H1 (cell line): ENCODE measurements at regions not wholly inside any gene's neighbourhood (a gene's known extent, or its start where the extent isn't known, plus 50 kb on each side); places are given as distances from the start of the nearest gene placed in this dataset.

Experiments
- CTCF ChIA-PET: fragments of 300-600 bp; sonication (Branson Sonifier 250); formaldehyde crosslinking; loops from one replicate; lab custom pipeline; 2021; ENCODE audit not compliant: partially characterized antibody; lab: Charles Lee
- POLR2A ChIA-PET: fragments of 300-600 bp; sonication (Branson Sonifier 250); formaldehyde crosslinking; loops from one replicate; lab custom pipeline; 2021; ENCODE audit warnings: inconsistent platforms; ENCODE audit not compliant: partially characterized antibody; lab: Charles Lee
- DNase-seq, 2 experiments: peaks; one replicate each; pipeline versions ENCODE4 v3.0.0 to v3.0.0-alpha.2; 2010 to 2022; ENCODE audit warnings: low spot score in 2 of 2, low read depth in 1 of 2, mixed read lengths in 1 of 2
- FAIRE-seq: peaks from 2 replicates; lab custom pipeline; 2011; peaks lifted over from hg19 to GRCh38; lab: Jason Lieb, UNC
- H2AFZ ChIP-seq: 2 replicates; pipeline ENCODE4 v1.8.1; 2012; ENCODE audit warnings: low read length, inconsistent platforms
- H2AK5ac ChIP-seq: 2 replicates; pipeline ENCODE4 v1.6.1; 2013; ENCODE audit warnings: low read depth, low read length
- H2BK120ac ChIP-seq: replicated peaks from 2 replicates; pipeline ENCODE3; 2013; ENCODE audit warnings: low read depth, low read length, inconsistent platforms
- H2BK12ac ChIP-seq: 2 replicates; pipeline ENCODE4 v1.6.1; 2013; ENCODE audit warnings: low read depth, low read length
- H2BK15ac ChIP-seq: 2 replicates; pipeline ENCODE4 v1.6.1; 2013; ENCODE audit warnings: low read length
- H2BK20ac ChIP-seq: 2 replicates; pipeline ENCODE4 v1.6.1; 2013; ENCODE audit warnings: low read length
- H2BK5ac ChIP-seq: 2 replicates; pipeline ENCODE4 v1.6.1; 2013; ENCODE audit warnings: low read depth, low read length
- H3K14ac ChIP-seq: 2 replicates; pipeline ENCODE4 v1.6.1; 2013; ENCODE audit warnings: inconsistent platforms; ENCODE audit not compliant: insufficient read length
- H3K18ac ChIP-seq: 2 replicates; pipeline ENCODE4 v1.6.1; 2013; ENCODE audit warnings: low read length; ENCODE audit errors: extremely low read depth
- H3K23ac ChIP-seq: 2 replicates; pipeline ENCODE4 v1.6.1; 2013; ENCODE audit warnings: inconsistent platforms; ENCODE audit not compliant: insufficient read length
- H3K23me2 ChIP-seq: 2 replicates; pipeline ENCODE4 v1.6.1; 2013; ENCODE audit warnings: low read depth, low read length
- H3K27ac ChIP-seq: 2 replicates; pipeline ENCODE4 v1.6.1; 2011; ENCODE audit warnings: low read depth, low read length, inconsistent platforms
- H3K27me3 ChIP-seq, 4 experiments: replicated peaks in 1 of 4; 1 replicate in 1 of 4; 2 replicates in 3 of 4; pipeline versions ENCODE4 v1.6.1 to v1.8.1; 2011 to 2013; ENCODE audit warnings: low read length in 3 of 4, mild to moderate bottlenecking in 3 of 4, inconsistent platforms in 2 of 4, mixed read lengths in 2 of 4, moderate library complexity in 1 of 4; ENCODE audit not compliant: control insufficient read depth in 3 of 4, insufficient read depth in 3 of 4; ENCODE audit errors: extremely low read depth in 1 of 4
- H3K36me3 ChIP-seq, 4 experiments: 2 replicates each; pipeline versions ENCODE4 v1.6.1 to v1.8.1; 2011 to 2013; ENCODE audit warnings: mild to moderate bottlenecking in 4 of 4, low read length in 3 of 4, moderate library complexity in 2 of 4, control low read depth in 1 of 4, inconsistent platforms in 1 of 4; ENCODE audit not compliant: insufficient read depth in 4 of 4, control insufficient read depth in 2 of 4
- H3K4ac ChIP-seq: replicated peaks from 2 replicates; pipeline ENCODE3; 2013; ENCODE audit warnings: low read length, low read depth, mixed read lengths, inconsistent platforms; ENCODE audit not compliant: insufficient read length
- H3K4me1 ChIP-seq, 4 experiments: replicated peaks in 1 of 4; 1 replicate in 1 of 4; 2 replicates in 3 of 4; pipeline versions ENCODE4 v1.6.1 to v1.8.1; 2011 to 2013; ENCODE audit warnings: low read length in 3 of 4, inconsistent platforms in 2 of 4, mixed read lengths in 1 of 4; ENCODE audit not compliant: insufficient read depth in 4 of 4, control insufficient read depth in 3 of 4
- H3K4me2 ChIP-seq, 2 experiments: 2 replicates each; pipeline versions ENCODE4 v1.6.1 to v1.8.1; 2011 to 2013; ENCODE audit warnings: low read depth in 2 of 2, low read length in 2 of 2, control low read depth in 1 of 2, inconsistent platforms in 1 of 2, mild to moderate bottlenecking in 1 of 2; ENCODE audit not compliant: insufficient read depth in 1 of 2
- H3K4me3 ChIP-seq, 4 experiments: fragments of 200-600, 300-600 bp in 1 of 4; sonication (generic), shearing (Covaris generic), sonication (Bioruptor Twin) in 1 of 4; 2 replicates each; pipeline versions ENCODE4 v1.5.1 to v1.8.1; 2011 to 2016; ENCODE audit warnings: low read length in 4 of 4, low read depth in 3 of 4, control low read depth in 2 of 4, inconsistent platforms in 2 of 4, mild to moderate bottlenecking in 2 of 4, mixed read lengths in 1 of 4, moderate library complexity in 1 of 4; ENCODE audit not compliant: insufficient read depth in 2 of 4; ENCODE audit errors: extremely low read depth in 1 of 4
- H3K56ac ChIP-seq: replicated peaks from 2 replicates; pipeline ENCODE3; 2013; ENCODE audit warnings: low read depth, mild to moderate bottlenecking, mixed read lengths, low read length, inconsistent platforms; ENCODE audit not compliant: insufficient read length
- H3K79me1 ChIP-seq: 2 replicates; pipeline ENCODE4 v1.6.1; 2013; ENCODE audit warnings: low read depth, low read length, control low read depth
- H3K79me2 ChIP-seq, 2 experiments: 2 replicates each; pipeline versions ENCODE4 v1.6.1 to v1.8.1; 2012 to 2013; ENCODE audit warnings: low read length in 2 of 2, mild to moderate bottlenecking in 2 of 2, inconsistent platforms in 1 of 2; ENCODE audit not compliant: insufficient read depth in 2 of 2, control insufficient read depth in 1 of 2
- H3K9ac ChIP-seq, 4 experiments: replicated peaks in 1 of 4; 1 replicate in 1 of 4; 2 replicates in 3 of 4; pipeline versions ENCODE4 v1.6.1 to v1.8.1; 2011 to 2013; ENCODE audit warnings: low read depth in 3 of 4, low read length in 3 of 4, control low read depth in 2 of 4, mild to moderate bottlenecking in 2 of 4, moderate library complexity in 2 of 4, inconsistent platforms in 1 of 4; ENCODE audit errors: extremely low read depth in 1 of 4
- H3K9me3 ChIP-seq, 2 experiments: 2 replicates each; pipeline versions ENCODE4 v1.6.1 to v1.8.1; 2012 to 2013; ENCODE audit warnings: mild to moderate bottlenecking in 2 of 2, moderate library complexity in 2 of 2, control low read depth in 1 of 2, inconsistent platforms in 1 of 2, low read depth in 1 of 2, low read length in 1 of 2, mixed read lengths in 1 of 2; ENCODE audit not compliant: insufficient read depth in 2 of 2
- H4K20me1 ChIP-seq, 2 experiments: replicated peaks in 1 of 2; 2 replicates each; pipeline versions ENCODE3 to v1.8.1; 2011 to 2013; ENCODE audit warnings: inconsistent platforms in 2 of 2, low read length in 2 of 2, mild to moderate bottlenecking in 1 of 2; ENCODE audit not compliant: insufficient read depth in 2 of 2, control insufficient read depth in 1 of 2
- H4K5ac ChIP-seq: 2 replicates; pipeline ENCODE4 v1.6.1; 2013; ENCODE audit warnings: low read length, low read depth, mixed read lengths, inconsistent platforms; ENCODE audit not compliant: insufficient read length
- H4K8ac ChIP-seq: 2 replicates; pipeline ENCODE4 v1.8.0; 2013; ENCODE audit warnings: mild to moderate bottlenecking, moderate library complexity, low read length, inconsistent platforms; ENCODE audit not compliant: insufficient read depth; ENCODE audit errors: extremely low read depth
- H4K91ac ChIP-seq: replicated peaks from 2 replicates; pipeline ENCODE3; 2013; ENCODE audit warnings: low read length, mixed read lengths, inconsistent platforms; ENCODE audit not compliant: insufficient read length
- ASH2L ChIP-seq: fragments of 200-600, 300-600 bp; sonication (generic); IDR thresholded peaks from one replicate; pipeline ENCODE4 v1.7.1; 2017; ENCODE audit warnings: low read length
- EGR1 ChIP-seq: IDR thresholded peaks from 2 replicates; pipeline ENCODE4 v1.6.1; 2011; ENCODE audit warnings: low read depth, low read length, borderline replicate concordance
- EP300 ChIP-seq, 2 experiments: IDR thresholded peaks; 1 replicate in 1 of 2; 2 replicates in 1 of 2; pipeline ENCODE4 v1.6.1; 2011 to 2012; ENCODE audit warnings: low read depth in 2 of 2, low read length in 2 of 2, mild to moderate bottlenecking in 2 of 2, borderline replicate concordance in 1 of 2, inconsistent platforms in 1 of 2, moderate library complexity in 1 of 2
- EZH2 ChIP-seq: fragments of 200-600 bp; sonication (generic); IDR thresholded peaks from 2 replicates; pipeline ENCODE4 v1.7.1; 2012; ENCODE audit warnings: low read depth, mild to moderate bottlenecking, moderate library complexity, low read length, inconsistent platforms; ENCODE audit not compliant: severe bottlenecking
- GABPA ChIP-seq: IDR thresholded peaks from 2 replicates; pipeline ENCODE4 v1.6.1; 2011; ENCODE audit warnings: mild to moderate bottlenecking, low read length, moderate library complexity, borderline replicate concordance; ENCODE audit not compliant: insufficient read depth
- GTF2F1 ChIP-seq: IDR thresholded peaks from 2 replicates; pipeline ENCODE4 v1.6.1; 2012; ENCODE audit warnings: low read depth, low read length, improper control_type of control experiment, borderline replicate concordance
- JUN ChIP-seq: IDR thresholded peaks from 2 replicates; pipeline ENCODE4 v1.6.1; 2011; ENCODE audit warnings: low read depth, mild to moderate bottlenecking, improper control_type of control experiment, low read length
- KDM4A ChIP-seq: IDR thresholded peaks from one replicate; pipeline ENCODE4 v1.7.1; 2012; ENCODE audit warnings: low read depth, mild to moderate bottlenecking, moderate library complexity, low read length, inconsistent platforms; ENCODE audit not compliant: severe bottlenecking
- TBP ChIP-seq: IDR thresholded peaks from 2 replicates; pipeline ENCODE4 v1.6.1; 2011; ENCODE audit warnings: low read depth, low read length, improper control_type of control experiment
- USF2 ChIP-seq: IDR thresholded peaks from 2 replicates; pipeline ENCODE4 v1.6.1; 2011; ENCODE audit warnings: low read length, improper control_type of control experiment
- YY1 ChIP-seq: IDR thresholded peaks from 2 replicates; pipeline ENCODE4 v1.6.1; 2011; ENCODE audit warnings: low read depth, mild to moderate bottlenecking, low read length
- ZNF274 ChIP-seq: IDR thresholded peaks from 2 replicates; pipeline ENCODE4 v1.7.0; 2012; ENCODE audit warnings: low read length, borderline replicate concordance; ENCODE audit errors: extremely low read depth
- WGBS, 2 experiments: shearing (Covaris generic) in 1 of 2; methylation state at CpG; one replicate each; pipeline versions ENCODE4 v1.1.6 to v1.1.7; 2013 to 2015; ENCODE audit warnings: low lambda C conversion rate in 2 of 2, mixed read lengths in 2 of 2, inconsistent platforms in 1 of 2, low coverage in 1 of 2, missing lambda C conversion rate in 1 of 2; ENCODE audit not compliant: insufficient replicate concordance in 2 of 2, insufficient coverage in 1 of 2, insufficient read length in 1 of 2; ENCODE audit errors: extremely low coverage in 1 of 2, missing lambda C conversion rate in 1 of 2; 5-methylcytosine and 5-hydroxymethylcytosine counted together

- H3K4ac ChIP-seq = no peak overlapping the region
- no peak overlapping the region; the same call in 1 of the 2 replicates for H4K8ac ChIP-seq
- no peaks in the 10 kb centered on the region for H3K4me1 ChIP-seq
- TF ChIP-seq ASH2L (no peak), GTF2F1 (no peak), KDM4A (no peak), EZH2 (no peak), EP300 (IDR thresholded peaks at IDR 0.05; ENCODE audit: borderline replicate concordance in 1 of 2, low read depth in 2 of 2, low read length in 2 of 2) (no peak), JUN (no peak), ZNF274 (no peak), YY1 (no peak), GABPA (no peak), TBP (no peak), USF2 (no peak), EGR1 (no peak)
- no peaks in the 10 kb centered on the region for H3K36me3 ChIP-seq
- no peak overlapping the region for H3K27ac ChIP-seq
- no peak overlapping the region for H2BK5ac ChIP-seq
- 96% methylated on average over 8 of the region's 8 CpGs; no CpG with 5 or more reads in 1 of the 2 experiments for WGBS, 2 experiments
- H3K18ac ChIP-seq = no peak overlapping the region
- H3K9ac ChIP-seq = no peak overlapping the region
- DNase-seq = no peak
- H4K91ac ChIP-seq = no peak overlapping the region
- H3K4me2 ChIP-seq = no peak overlapping the region
- H2BK120ac ChIP-seq = no peak overlapping the region
- 0 out of 4 replicates have a peak, but pooled peaks cover 0 to under 1% of the 10 kb centered on the region in 2 experiments for H3K9me3 ChIP-seq
- no peak overlapping the region for H2BK12ac ChIP-seq
- H2BK20ac ChIP-seq = no peak overlapping the region
- no peak overlapping the region for H4K5ac ChIP-seq
- H3K79me1 ChIP-seq = no peaks in the 10 kb centered on the region
- CTCF ChIA-PET = interaction anchor here (0.6 kb wide), 1 partner anchor 15 kb away, joined by 3 read pairs; no protein-coding TSS in a partner anchor
- peak overlapping the region; percentile 22; the same call in 1 of the 2 replicates for H2AFZ ChIP-seq
- H3K4me3 ChIP-seq = no peak overlapping the region
- no peaks in the 10 kb centered on the region for H3K27me3 ChIP-seq
- H3K23me2 ChIP-seq = no peaks in the 10 kb centered on the region
- H3K56ac ChIP-seq = no peak overlapping the region
- H3K23ac ChIP-seq = no peak overlapping the region
- FAIRE-seq = no peak
- H4K20me1 ChIP-seq = no peaks in the 10 kb centered on the region
- H2AK5ac ChIP-seq = no peak overlapping the region
- H2BK15ac ChIP-seq = no peak overlapping the region
- H3K79me2 ChIP-seq = no peaks in the 10 kb centered on the region
- no peak overlapping the region for H3K14ac ChIP-seq
- POLR2A ChIA-PET = no interaction called here
Observed at GRCh38 chr2:239621611-239622010, 220.8 kb upstream of the HDAC4 start.
